ENCODE measurements at regions not wholly inside any gene's neighbourhood (a gene's known extent, or its start where the extent isn't known, plus 50 kb on each side); places are given as distances from the start of the nearest gene placed in this dataset.
A peak's percentile ranks its signal among the peaks of the same experiment; 100 is the strongest.

DNA sequence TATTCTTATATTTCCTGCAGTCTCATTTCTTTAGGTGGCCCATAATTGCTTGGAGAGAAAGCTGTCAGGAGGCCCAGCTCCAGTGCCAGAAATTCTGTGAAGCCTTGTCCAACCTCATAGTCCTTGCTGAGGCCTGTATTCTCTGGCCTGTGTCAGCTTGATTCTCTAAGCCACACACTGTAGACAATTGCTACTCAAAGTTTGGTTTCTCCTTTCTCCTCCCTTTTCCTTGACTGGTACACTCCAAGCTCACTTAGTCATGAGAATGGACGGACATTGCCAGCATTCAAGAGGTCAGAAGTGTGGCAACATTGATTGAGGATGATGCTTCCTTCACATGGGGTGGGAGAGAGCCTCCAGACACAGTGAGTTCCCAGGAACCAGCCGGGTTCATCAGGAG, 71.3 kb upstream of the CXCL14 start:
- H3K4me1 ChIP-seq = no peaks in the 10 kb centered on the region
- no peaks in the 10 kb centered on the region for H3K9me3 ChIP-seq
- no peak overlapping the region for H3K4me3 ChIP-seq
- intact Hi-C loops (cut with DNase I) = no loop called here
- no peaks in the 10 kb centered on the region for H3K36me3 ChIP-seq
- H3K27ac ChIP-seq = no peak overlapping the region
- H3K9ac ChIP-seq (ENCODE audit: low read depth in 2 of 2, low read length in 2 of 2) = no peak overlapping the region
- TF ChIP-seq CTCF (IDR thresholded peaks at IDR 0.05) = no peak
- H3K27me3 ChIP-seq = no peaks in the 10 kb centered on the region
- DNase-seq = no peak

DNA sequence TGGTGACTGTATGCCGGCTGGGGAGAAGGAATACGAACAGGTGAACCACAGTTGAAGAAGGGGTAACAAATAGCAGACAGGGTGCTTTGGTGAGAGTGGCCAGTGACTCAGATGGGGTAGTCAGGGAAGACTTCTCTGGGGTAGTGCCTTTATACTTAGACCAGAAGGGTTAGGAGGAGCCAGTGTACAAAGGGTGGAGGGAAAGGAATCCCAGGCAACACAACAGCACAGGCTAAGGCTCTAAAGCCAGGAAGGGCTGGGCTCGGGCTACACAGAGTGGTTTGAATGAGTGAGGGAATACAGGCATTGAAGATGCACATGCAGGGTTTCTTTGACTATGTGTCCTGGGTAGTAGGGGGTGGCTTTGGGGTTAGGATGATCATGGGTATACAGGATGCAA, 70.6 kb upstream of the CXCL14 start:
- H3K4me3 ChIP-seq = no peak overlapping the region
- DNase-seq = no peak
- intact Hi-C loops (cut with DNase I) = no loop called here
- no peak for TF ChIP-seq CTCF (IDR thresholded peaks at IDR 0.05)
- H3K4me1 ChIP-seq = no peaks in the 10 kb centered on the region
- no peaks in the 10 kb centered on the region for H3K9me3 ChIP-seq
- H3K36me3 ChIP-seq = no peaks in the 10 kb centered on the region
- H3K9ac ChIP-seq (ENCODE audit: low read depth in 2 of 2, low read length in 2 of 2) = no peak overlapping the region
- H3K27me3 ChIP-seq = no peaks in the 10 kb centered on the region
- H3K27ac ChIP-seq = no peak overlapping the region

GRCh38 chr5:135648116-135648515, 69.3 kb upstream of the CXCL14 start:
- H3K27me3 ChIP-seq = no peaks in the 10 kb centered on the region
- H3K27ac ChIP-seq = peak overlapping the region; percentile 24
- intact Hi-C loops (cut with DNase I) = no loop called here
- DNase-seq = no peak
- no peak for TF ChIP-seq CTCF (IDR thresholded peaks at IDR 0.05)
- no peak overlapping the region for H3K4me3 ChIP-seq
- H3K4me1 ChIP-seq = no peaks in the 10 kb centered on the region
- H3K9me3 ChIP-seq = no peaks in the 10 kb centered on the region
- no peak overlapping the region for H3K9ac ChIP-seq (ENCODE audit: low read depth in 2 of 2, low read length in 2 of 2)
- no peaks in the 10 kb centered on the region for H3K36me3 ChIP-seq

DNA sequence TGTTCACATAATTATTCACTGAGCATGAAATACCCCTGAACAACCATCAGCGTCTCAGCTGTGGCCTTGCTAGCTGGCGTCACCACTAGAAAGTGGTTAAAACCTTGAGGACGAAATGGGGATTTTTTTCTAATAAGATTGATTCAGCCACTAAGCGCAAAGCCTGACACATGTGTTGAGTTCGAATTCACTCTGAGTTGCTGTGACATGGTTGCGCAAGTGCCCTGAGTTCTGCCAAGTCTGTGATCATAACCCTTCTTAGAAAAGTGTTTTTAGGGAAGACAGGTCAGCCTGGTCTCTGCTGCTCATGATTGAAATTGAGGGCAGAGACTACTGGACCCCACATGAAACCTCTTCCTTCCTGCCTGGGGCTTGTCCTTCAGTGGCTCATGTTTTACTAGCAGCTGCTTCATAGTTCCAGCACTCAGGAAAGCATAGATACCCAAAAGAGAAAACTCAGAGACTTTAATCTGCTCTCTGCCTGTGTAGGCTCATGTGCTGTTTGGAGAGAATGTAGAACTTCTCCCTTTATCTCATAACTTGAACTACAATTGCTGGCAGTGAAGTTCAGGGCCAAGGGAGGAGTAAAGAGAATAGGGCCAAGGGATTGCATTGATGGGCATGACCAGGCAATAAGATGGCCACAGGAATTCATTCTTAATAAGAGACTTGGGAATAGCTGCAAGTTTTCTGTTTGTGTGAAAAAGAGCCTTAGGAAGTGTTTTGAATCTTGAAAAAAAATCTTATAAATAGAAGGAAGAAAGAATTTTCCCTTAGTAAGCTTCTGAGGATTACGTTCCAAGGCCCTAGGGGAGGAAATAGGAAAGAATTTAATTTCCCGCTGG, 66.8 kb upstream of the CXCL14 start:
- Histone ChIP-seq H3K4me1 (no peaks in the 10 kb centered on the region), H3K36me3 (no peaks in the 10 kb centered on the region), H3K9me3 (no peaks in the 10 kb centered on the region), H3K27ac (no peak overlapping the region), H3K27me3 (no peaks in the 10 kb centered on the region), H3K4me3 (no peak overlapping the region), H3K9ac (ENCODE audit: low read depth in 2 of 2, low read length in 2 of 2) (no peak overlapping the region)
- no peak for TF ChIP-seq CTCF (IDR thresholded peaks at IDR 0.05)
- intact Hi-C loops (cut with DNase I) = no loop called here
- no peak for DNase-seq

- Histone ChIP-seq H3K36me3 (no peaks in the 10 kb centered on the region), H3K27ac (no peak overlapping the region), H3K4me1 (no peaks in the 10 kb centered on the region), H3K4me3 (no peak overlapping the region), H3K9me3 (no peaks in the 10 kb centered on the region), H3K27me3 (no peaks in the 10 kb centered on the region), H3K9ac (ENCODE audit: low read depth in 2 of 2, low read length in 2 of 2) (no peak overlapping the region)
- intact Hi-C loops (cut with DNase I) = no loop called here
- TF ChIP-seq CTCF (IDR thresholded peaks at IDR 0.05) = no peak
- no peak for DNase-seq
Observed at GRCh38 chr5:135644816-135645215, 66.0 kb upstream of the CXCL14 start.

All from colonic mucosa (tissue), 4 donors.